ENCODE measurements at regions not wholly inside any gene's neighbourhood (a gene's known extent, or its start where the extent isn't known, plus 50 kb on each side); places are given as distances from the start of the nearest gene placed in this dataset.

DNA sequence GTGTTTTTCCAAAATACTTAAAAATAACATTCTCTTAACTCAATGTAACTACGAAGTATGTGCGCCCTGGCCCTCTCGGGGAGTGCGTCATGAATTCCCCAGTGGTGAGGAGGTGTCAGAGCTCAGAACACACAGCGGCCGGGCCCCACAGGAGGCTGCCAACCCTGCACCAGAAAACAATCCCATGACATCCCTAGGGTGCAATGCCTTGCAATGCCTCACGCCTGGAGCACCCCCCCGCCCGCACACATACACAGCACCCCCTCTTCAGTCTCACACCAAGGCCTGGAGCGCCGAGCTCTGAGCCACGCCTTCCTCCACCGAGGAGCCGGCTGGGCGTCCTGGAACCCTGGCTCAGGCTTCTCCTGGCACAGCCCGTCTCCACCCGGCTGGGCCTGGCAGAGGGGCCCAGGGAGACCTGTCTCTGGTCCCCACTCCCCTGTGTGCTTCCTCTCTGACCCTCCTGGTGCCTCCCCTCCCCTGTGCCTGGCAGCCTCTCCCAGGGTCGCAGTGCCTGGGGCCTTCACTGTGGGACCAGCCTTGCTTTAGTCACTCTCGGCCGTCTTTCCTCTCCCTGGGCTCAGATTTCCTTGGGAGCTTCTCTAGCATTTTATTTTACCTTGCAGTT, 108.2 kb upstream of the ADRA2C start:
- CTCF ChIA-PET = no interaction called here
- no peak for DNase-seq (ENCODE audit: extremely low spot score)
- POLR2A ChIA-PET = no interaction called here
- TF ChIP-seq, protein P1, sequence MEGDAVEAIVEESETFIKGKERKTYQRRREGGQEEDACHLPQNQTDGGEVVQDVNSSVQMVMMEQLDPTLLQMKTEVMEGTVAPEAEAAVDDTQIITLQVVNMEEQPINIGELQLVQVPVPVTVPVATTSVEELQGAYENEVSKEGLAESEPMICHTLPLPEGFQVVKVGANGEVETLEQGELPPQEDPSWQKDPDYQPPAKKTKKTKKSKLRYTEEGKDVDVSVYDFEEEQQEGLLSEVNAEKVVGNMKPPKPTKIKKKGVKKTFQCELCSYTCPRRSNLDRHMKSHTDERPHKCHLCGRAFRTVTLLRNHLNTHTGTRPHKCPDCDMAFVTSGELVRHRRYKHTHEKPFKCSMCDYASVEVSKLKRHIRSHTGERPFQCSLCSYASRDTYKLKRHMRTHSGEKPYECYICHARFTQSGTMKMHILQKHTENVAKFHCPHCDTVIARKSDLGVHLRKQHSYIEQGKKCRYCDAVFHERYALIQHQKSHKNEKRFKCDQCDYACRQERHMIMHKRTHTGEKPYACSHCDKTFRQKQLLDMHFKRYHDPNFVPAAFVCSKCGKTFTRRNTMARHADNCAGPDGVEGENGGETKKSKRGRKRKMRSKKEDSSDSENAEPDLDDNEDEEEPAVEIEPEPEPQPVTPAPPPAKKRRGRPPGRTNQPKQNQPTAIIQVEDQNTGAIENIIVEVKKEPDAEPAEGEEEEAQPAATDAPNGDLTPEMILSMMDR (IDR thresholded peaks at IDR 0.05; ENCODE audit: control extremely low read depth, extremely low read depth, low read depth, missing control alignments) = no peak

DNA sequence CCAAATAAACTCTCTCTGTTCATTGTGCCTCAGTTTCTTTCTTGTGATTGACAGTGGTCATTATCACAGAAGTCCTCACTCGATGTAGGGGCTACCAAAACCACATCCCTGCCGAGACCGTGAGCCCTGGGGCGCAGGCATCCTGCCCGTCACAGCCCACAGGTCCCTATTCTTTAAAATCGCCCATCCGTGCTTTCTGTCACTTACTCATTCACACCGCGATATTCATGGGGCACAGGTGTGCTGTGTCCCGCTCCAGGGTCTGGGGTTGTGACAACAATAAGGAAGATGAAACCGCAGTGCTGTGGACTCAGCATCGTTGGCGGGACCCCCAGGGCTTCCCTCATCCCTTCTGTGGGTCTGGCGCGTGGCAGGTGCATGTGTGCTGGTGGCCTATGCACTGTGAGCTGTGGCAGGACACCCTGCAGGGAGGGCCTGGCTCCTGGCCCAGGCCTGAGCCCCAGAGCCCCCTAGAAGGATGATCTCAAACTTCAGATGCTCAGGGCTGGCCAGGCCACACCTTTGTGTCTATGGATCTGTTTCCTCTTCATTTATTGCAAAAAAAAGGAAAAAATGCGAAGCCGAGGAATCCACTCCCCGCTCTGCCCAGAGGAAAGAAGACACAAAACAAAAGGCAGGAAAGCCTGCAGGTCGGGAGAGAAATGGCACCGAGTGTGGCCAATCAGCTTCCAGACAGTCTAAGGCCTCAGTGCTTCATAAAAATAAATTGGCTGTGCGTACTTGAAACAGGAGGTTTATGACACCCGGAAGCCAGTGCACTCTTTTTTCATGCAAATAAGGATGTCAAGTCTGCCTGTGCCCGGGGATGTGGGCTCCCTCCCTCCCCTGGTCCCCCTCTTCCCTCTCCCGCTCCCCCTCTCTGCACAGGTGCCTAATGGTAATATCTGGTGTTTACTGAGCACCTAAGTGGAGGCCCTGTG, 109.5 kb upstream of the ADRA2C start:
- TF ChIP-seq, protein P1 (IDR thresholded peaks at IDR 0.05; ENCODE audit: control extremely low read depth, extremely low read depth, low read depth, missing control alignments) = no peak
- DNase-seq (ENCODE audit: extremely low spot score) = no peak
- CTCF ChIA-PET = no interaction called here
- POLR2A ChIA-PET = no interaction called here

DNA sequence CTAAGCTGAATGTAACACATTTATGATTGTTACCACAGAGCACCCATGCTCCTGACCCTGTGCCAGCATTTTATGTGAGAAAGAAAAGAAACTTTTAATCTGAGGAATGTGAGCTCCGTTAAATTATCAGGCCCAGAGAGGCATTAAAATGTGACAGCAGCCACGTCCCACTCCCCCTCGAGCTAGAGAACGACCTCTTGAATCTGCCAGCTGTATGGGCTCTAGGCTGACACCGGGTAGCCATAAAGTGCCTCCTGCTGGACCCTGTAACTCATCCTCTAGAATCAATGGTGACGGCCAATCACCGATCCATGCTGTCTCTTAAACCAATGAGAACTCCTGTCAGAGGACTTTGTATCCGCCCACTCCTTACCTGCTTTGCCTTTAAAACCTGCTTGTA, 110.2 kb upstream of the ADRA2C start:
- ChIA-PET POLR2A (no interaction called here), CTCF (no interaction called here)
- TF ChIP-seq, protein P1 (IDR thresholded peaks at IDR 0.05; ENCODE audit: control extremely low read depth, extremely low read depth, low read depth, missing control alignments) = no peak
- no peak for DNase-seq (ENCODE audit: extremely low spot score)

DNA sequence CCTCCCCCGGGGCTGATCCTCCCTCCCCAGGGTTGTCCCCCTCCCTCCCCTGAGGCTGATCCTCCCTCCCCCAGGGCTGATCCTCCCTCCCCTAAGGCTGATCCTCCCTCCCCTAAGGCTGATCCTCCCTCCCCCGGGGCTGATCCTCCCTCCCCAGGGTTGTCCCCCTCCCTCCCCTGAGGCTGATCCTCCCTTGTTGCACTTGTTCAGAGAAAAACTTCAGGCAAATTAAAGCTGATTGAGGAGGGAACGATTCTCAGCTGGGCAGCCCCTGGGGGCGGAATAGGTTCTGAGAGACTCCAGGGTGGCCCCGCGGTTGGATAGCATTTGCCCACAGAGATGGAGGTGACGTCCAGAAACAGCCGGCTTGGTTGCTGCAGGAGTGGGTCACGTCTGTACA, 110.7 kb upstream of the ADRA2C start:
- TF ChIP-seq, protein P1 (IDR thresholded peaks at IDR 0.05; ENCODE audit: control extremely low read depth, extremely low read depth, low read depth, missing control alignments) = no peak
- CTCF ChIA-PET = no interaction called here
- no peak for DNase-seq (ENCODE audit: extremely low spot score)
- POLR2A ChIA-PET = no interaction called here

DNA sequence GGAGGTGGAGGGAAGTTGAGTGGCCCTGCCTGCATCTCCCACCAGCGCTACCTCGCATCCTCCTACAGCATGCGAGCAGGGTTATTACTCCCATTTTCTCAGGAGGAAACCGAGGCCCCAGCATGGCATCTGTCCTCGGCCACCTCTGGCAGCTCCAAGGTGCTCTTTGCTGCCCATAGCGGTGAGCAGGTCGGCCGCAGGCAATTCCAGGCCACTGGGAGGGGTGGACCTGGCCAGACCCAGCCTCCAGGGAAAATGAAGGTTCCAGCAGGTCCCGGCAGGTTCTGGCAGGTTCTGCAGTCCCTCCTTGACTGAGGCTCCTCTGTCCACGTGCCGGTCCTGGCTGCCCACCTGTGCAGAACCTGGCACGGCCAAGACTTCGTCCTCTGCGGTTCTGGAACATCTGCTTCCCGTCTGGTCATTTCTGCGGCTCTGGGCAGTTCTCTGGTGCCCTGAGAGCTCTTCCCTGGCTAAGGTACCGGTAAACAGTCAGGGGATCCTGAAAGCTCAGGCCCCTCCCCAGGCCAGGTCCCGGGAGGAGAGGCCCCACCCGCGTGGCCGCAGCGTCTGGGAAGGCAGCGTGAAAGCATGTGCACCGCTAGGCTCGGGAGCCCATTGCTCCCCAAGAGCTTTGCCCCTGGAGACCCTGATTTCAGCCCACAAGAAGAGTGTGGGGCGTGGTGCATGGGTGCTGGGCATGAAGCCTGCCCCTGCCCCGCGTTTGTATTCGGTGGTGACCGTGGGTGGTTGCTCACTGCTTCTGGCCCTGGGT, 112.0 kb upstream of the ADRA2C start:
- POLR2A ChIA-PET = no interaction called here
- TF ChIP-seq, protein P1 (IDR thresholded peaks at IDR 0.05; ENCODE audit: control extremely low read depth, extremely low read depth, low read depth, missing control alignments) = no peak
- DNase-seq (ENCODE audit: extremely low spot score) = no peak
- CTCF ChIA-PET = no interaction called here

DNA sequence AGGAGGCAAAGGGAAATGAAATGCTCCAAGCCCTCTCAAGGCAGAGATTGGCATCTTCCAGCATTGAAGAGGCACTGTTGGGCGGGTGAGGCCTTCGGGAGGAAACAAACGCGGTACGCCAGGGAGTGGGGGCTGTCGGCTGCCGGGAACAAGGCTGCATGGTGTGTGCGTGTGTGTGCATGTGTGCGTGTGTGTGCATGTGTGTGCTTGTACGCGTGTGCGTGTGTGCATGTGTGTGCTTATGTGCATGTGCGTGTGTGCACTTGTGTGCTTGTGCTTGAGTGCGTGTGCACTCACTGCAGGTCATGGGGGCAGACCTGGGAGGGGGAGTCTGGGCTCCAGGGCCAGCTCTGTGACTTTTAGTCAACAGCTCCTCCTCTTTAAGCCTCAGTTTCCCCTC, 113.6 kb upstream of the ADRA2C start:
- ChIA-PET POLR2A (no interaction called here), CTCF (no interaction called here)
- TF ChIP-seq, protein P1 (IDR thresholded peaks at IDR 0.05; ENCODE audit: control extremely low read depth, extremely low read depth, low read depth, missing control alignments) = no peak
- no peak for DNase-seq (ENCODE audit: extremely low spot score)
